GM12878 (cell line): ENCODE measurements at regions not wholly inside any gene's neighbourhood (a gene's known extent, or its start where the extent isn't known, plus 50 kb on each side); places are given as distances from the start of the nearest gene placed in this dataset.

Experiments
- CEBPB ChIP-seq, 2 experiments: fragments of 150-350 bp in 1 of 2; IDR thresholded peaks; 2 replicates each; pipeline ENCODE4 v1.6.1; 2012 to 2014; ENCODE audit warnings: low read depth in 2 of 2, low read length in 2 of 2, borderline replicate concordance in 1 of 2, inconsistent platforms in 1 of 2
- CEBPZ ChIP-seq: fragments of 150-350 bp; IDR thresholded peaks from 2 replicates; pipeline ENCODE4 v1.6.1; 2016; ENCODE audit warnings: low read depth, low read length
- CTCF ChIP-seq, 3 experiments: IDR thresholded peaks in 2 of 3; conservative IDR thresholded peaks in 1 of 3; 2 replicates each; pipeline ENCODE4 v1.5.1; 2011; ENCODE audit warnings: low read depth in 3 of 3, low read length in 3 of 3, mild to moderate bottlenecking in 3 of 3, control low read depth in 2 of 3, moderate library complexity in 2 of 3, inconsistent platforms in 1 of 3, mixed read lengths in 1 of 3; ENCODE audit not compliant: control insufficient read depth in 2 of 3, insufficient read depth in 1 of 3; ENCODE audit errors: extremely low read depth in 1 of 3
- EP300 ChIP-seq, 2 experiments: fragments of 150-350 bp in 1 of 2; IDR thresholded peaks; 2 replicates each; pipeline ENCODE4 v1.6.1; 2011 to 2012; ENCODE audit warnings: low read depth in 2 of 2, low read length in 2 of 2, borderline replicate concordance in 1 of 2, improper control_type of control experiment in 1 of 2, inconsistent platforms in 1 of 2; ENCODE audit not compliant: control insufficient read depth in 1 of 2
- PAX8 ChIP-seq: fragments of 450-650 bp; IDR thresholded peaks from 2 replicates; pipeline ENCODE4 v1.6.1; 2017; ENCODE audit warnings: mild to moderate bottlenecking, moderate library complexity
- POLR2A ChIP-seq: IDR thresholded peaks from 2 replicates; pipeline ENCODE4 v1.6.1; 2011; ENCODE audit warnings: low read depth, mild to moderate bottlenecking, low read length

GRCh38 chr13:24097064-24097463 is 63.5 kb upstream of the SPATA13 start:
- TF ChIP-seq PAX8, result no peak
- no peak for TF ChIP-seq CEBPB (IDR thresholded peaks at IDR 0.05; ENCODE audit: borderline replicate concordance in 1 of 2, low read depth in 2 of 2, low read length in 2 of 2)
- no peak for TF ChIP-seq POLR2A
- TF ChIP-seq CTCF (IDR thresholded peaks at IDR 0.05 in 2 of 3, conservative IDR thresholded peaks at IDR 0.05 in 1 of 3; ENCODE audit: control insufficient read depth in 2 of 3, extremely low read depth in 1 of 3, insufficient read depth in 1 of 3, low read depth in 3 of 3, low read length in 3 of 3), result no peak
- TF ChIP-seq CEBPZ, result no peak
- no peak for TF ChIP-seq EP300 (IDR thresholded peaks at IDR 0.05; ENCODE audit: borderline replicate concordance in 1 of 2, control insufficient read depth in 1 of 2, low read depth in 2 of 2, low read length in 2 of 2)
